Endodermal cell (in vitro differentiated cells): ENCODE measurements at regions not wholly inside any gene's neighbourhood (a gene's known extent, or its start where the extent isn't known, plus 50 kb on each side); places are given as distances from the start of the nearest gene placed in this dataset.

Source experiments
- DNase-seq: peaks from one replicate; pipeline ENCODE4 v3.0.0-alpha.2; 2017
- H3K27ac ChIP-seq: 2 replicates; pipeline ENCODE4 v1.5.1; 2013; ENCODE audit warnings: mild to moderate bottlenecking, low read depth, low read length, moderate library complexity
- H3K27me3 ChIP-seq: 2 replicates; pipeline ENCODE4 v1.6.1; 2013; ENCODE audit warnings: mild to moderate bottlenecking, low read length, moderate library complexity; ENCODE audit not compliant: insufficient read depth, control insufficient read depth, poor library complexity, severe bottlenecking
- H3K36me3 ChIP-seq: 2 replicates; pipeline ENCODE4 v1.7.0; 2013; ENCODE audit warnings: mild to moderate bottlenecking, low read length, moderate library complexity; ENCODE audit not compliant: control insufficient read depth, insufficient read depth
- H3K4me1 ChIP-seq: one replicate; pipeline ENCODE4 v1.7.0; 2013; ENCODE audit warnings: low read length; ENCODE audit not compliant: control insufficient read depth, insufficient read depth
- H3K4me3 ChIP-seq: 2 replicates; pipeline ENCODE4 v1.5.1; 2013; ENCODE audit warnings: mild to moderate bottlenecking, low read length, moderate library complexity
- H3K9ac ChIP-seq: 2 replicates; pipeline ENCODE4 v1.6.1; 2013; ENCODE audit warnings: mild to moderate bottlenecking, low read length, moderate library complexity; ENCODE audit not compliant: poor library complexity, severe bottlenecking; ENCODE audit errors: extremely low read depth
- H3K9me3 ChIP-seq: 2 replicates; pipeline ENCODE4 v1.6.1; 2013; ENCODE audit warnings: mild to moderate bottlenecking, low read length, moderate library complexity; ENCODE audit not compliant: control insufficient read depth
- H3K27ac Mint-ChIP-seq: 2 replicates; pipeline ENCODE4 v1.8.0; 2020; ENCODE audit warnings: mixed read lengths
- H3K27me3 Mint-ChIP-seq: 2 replicates; pipeline ENCODE4 v1.8.0; 2021; ENCODE audit warnings: mild to moderate bottlenecking, mixed read lengths; ENCODE audit not compliant: insufficient read depth
- H3K36me3 Mint-ChIP-seq: 2 replicates; pipeline ENCODE4 v1.8.0; 2020; ENCODE audit warnings: low read depth, mixed read lengths
- H3K4me1 Mint-ChIP-seq: 2 replicates; pipeline ENCODE4 v1.8.0; 2020; ENCODE audit warnings: mixed read lengths
- H3K4me3 Mint-ChIP-seq: 2 replicates; pipeline ENCODE4 v1.8.0; 2020; ENCODE audit warnings: mild to moderate bottlenecking, moderate library complexity, mixed read lengths
- H3K9me3 Mint-ChIP-seq: 2 replicates; pipeline ENCODE4 v1.8.0; 2020; ENCODE audit warnings: mild to moderate bottlenecking, mixed read lengths
- WGBS, 2 experiments: methylation state at CpG; one replicate each; pipeline versions ENCODE4 v1.1.5 to v1.1.7; 2013; ENCODE audit warnings: missing lambda C conversion rate in 2 of 2, mixed read lengths in 1 of 2; ENCODE audit not compliant: insufficient coverage in 1 of 2, insufficient read length in 1 of 2; 5-methylcytosine and 5-hydroxymethylcytosine counted together
- TF ChIP-seq, protein P1 (sequence below): fragments of 200-600 bp; sonication (generic); conservative IDR thresholded peaks from 2 replicates; pipeline ENCODE4 v1.5.0; 2021; ENCODE audit warnings: antibody characterized with exemption, mild to moderate bottlenecking

DNA sequence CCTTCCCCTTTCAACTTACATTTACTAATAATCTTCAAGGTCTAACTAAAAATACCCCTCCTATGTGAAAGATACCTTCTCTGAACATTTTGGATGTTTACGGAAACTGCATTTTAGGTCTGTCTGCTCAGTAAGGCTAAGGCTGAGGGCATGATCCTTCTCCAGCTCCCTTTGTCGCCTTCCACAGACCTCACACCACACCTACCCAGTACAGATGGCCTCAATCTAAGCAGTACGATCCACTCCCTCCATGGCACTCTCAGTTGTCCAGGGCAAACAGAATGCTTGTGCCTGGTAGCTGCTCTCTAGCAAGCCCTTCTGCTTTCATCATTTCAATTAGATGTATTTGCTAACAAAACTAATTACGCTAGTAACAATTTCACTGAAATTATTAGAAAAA, 178.3 kb downstream of the CNTN3 start:
- H3K9me3 Mint-ChIP-seq, result no peaks in the 10 kb centered on the region
- TF ChIP-seq, protein P1, sequence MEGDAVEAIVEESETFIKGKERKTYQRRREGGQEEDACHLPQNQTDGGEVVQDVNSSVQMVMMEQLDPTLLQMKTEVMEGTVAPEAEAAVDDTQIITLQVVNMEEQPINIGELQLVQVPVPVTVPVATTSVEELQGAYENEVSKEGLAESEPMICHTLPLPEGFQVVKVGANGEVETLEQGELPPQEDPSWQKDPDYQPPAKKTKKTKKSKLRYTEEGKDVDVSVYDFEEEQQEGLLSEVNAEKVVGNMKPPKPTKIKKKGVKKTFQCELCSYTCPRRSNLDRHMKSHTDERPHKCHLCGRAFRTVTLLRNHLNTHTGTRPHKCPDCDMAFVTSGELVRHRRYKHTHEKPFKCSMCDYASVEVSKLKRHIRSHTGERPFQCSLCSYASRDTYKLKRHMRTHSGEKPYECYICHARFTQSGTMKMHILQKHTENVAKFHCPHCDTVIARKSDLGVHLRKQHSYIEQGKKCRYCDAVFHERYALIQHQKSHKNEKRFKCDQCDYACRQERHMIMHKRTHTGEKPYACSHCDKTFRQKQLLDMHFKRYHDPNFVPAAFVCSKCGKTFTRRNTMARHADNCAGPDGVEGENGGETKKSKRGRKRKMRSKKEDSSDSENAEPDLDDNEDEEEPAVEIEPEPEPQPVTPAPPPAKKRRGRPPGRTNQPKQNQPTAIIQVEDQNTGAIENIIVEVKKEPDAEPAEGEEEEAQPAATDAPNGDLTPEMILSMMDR, result no peak
- Histone ChIP-seq H3K36me3 (no peaks in the 10 kb centered on the region), H3K27ac (no peak overlapping the region), H3K4me3 (no peak overlapping the region), H3K4me1 (no peaks in the 10 kb centered on the region), H3K9ac (no peak overlapping the region), H3K27me3 (no peaks in the 10 kb centered on the region), H3K9me3 (no peaks in the 10 kb centered on the region)
- DNase-seq, result no peak
- 95 to 100% methylated on average over 1 to 3 of the region's 4 CpGs for WGBS, 2 experiments
- H3K4me1 Mint-ChIP-seq, result no peaks in the 10 kb centered on the region
- no peaks in the 10 kb centered on the region for H3K27me3 Mint-ChIP-seq
- H3K36me3 Mint-ChIP-seq, result no peaks in the 10 kb centered on the region
- H3K4me3 Mint-ChIP-seq, result no peak overlapping the region
- H3K27ac Mint-ChIP-seq, result no peak overlapping the region

DNA sequence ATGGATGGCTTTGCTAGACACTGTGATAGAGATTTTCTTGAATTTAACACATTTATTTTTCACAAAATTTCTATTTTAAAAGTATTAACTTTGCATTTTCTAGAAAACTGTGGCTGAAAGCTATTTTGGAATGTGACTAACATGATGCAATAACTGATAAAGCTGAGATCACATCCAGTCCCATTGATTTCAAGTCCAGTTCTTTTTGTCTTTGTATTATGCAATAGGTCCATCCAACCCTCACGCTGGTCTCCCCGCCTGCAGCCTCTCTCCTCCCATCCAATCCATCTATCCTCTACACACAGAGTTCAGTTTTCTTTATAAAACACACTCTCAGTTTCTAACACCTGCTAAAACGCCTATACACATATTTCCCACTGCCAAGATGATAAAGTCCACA, 178.8 kb downstream of the CNTN3 start:
- Histone ChIP-seq H3K27me3 (no peaks in the 10 kb centered on the region), H3K4me1 (no peaks in the 10 kb centered on the region), H3K9me3 (no peaks in the 10 kb centered on the region), H3K36me3 (no peaks in the 10 kb centered on the region), H3K27ac (no peak overlapping the region), H3K4me3 (no peak overlapping the region), H3K9ac (no peak overlapping the region)
- H3K4me3 Mint-ChIP-seq, result no peak overlapping the region
- TF ChIP-seq, protein P1, result no peak
- no peaks in the 10 kb centered on the region for H3K27me3 Mint-ChIP-seq
- H3K9me3 Mint-ChIP-seq, result no peaks in the 10 kb centered on the region
- WGBS, 2 experiments, result 82 to 100% methylated on average over 2 to 3 of the region's 3 CpGs
- H3K27ac Mint-ChIP-seq, result no peak overlapping the region
- DNase-seq, result no peak
- H3K4me1 Mint-ChIP-seq, result no peaks in the 10 kb centered on the region
- no peaks in the 10 kb centered on the region for H3K36me3 Mint-ChIP-seq

DNA sequence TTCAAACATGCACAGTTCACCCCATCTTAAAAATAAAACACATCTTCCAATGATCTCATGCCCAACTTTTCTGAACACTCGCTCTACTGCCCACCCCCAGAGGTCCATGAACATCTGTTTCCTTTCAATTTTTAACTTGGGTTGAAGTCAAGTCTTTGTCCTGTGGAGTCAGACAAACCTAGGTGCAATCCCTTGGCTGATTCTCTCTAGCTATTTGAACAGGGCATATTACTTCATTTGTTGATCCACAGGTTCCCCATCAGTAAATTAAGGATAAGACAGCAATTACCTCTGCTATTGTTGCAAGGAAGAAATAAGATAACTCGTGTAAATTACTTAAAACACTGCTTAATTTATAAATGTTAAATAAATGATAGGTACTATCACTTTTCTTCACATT, 180.1 kb downstream of the CNTN3 start:
- Mint-ChIP-seq H3K27ac (no peak overlapping the region), H3K27me3 (no peaks in the 10 kb centered on the region), H3K36me3 (no peaks in the 10 kb centered on the region), H3K4me3 (no peak overlapping the region), H3K4me1 (no peaks in the 10 kb centered on the region), H3K9me3 (no peaks in the 10 kb centered on the region)
- Histone ChIP-seq H3K4me1 (no peaks in the 10 kb centered on the region), H3K9ac (no peak overlapping the region), H3K36me3 (no peaks in the 10 kb centered on the region), H3K4me3 (no peak overlapping the region), H3K9me3 (no peaks in the 10 kb centered on the region), H3K27ac (no peak overlapping the region), H3K27me3 (no peaks in the 10 kb centered on the region)
- WGBS, 2 experiments, result 80 to 91% methylated on average over 1 of the region's 2 CpGs
- TF ChIP-seq, protein P1, result no peak
- DNase-seq, result no peak
